ENCODE measurements at regions not wholly inside any gene's neighbourhood (a gene's known extent, or its start where the extent isn't known, plus 50 kb on each side); places are given as distances from the start of the nearest gene placed in this dataset.
A peak's percentile ranks its signal among the peaks of the same experiment; 100 is the strongest.

GRCh38 chr5:82562696-82563240 lies 284.6 kb upstream of the RPS23 start:
- DNase-seq (no peak), ATAC-seq (ENCODE audit: insufficient read depth, low FRiP score) (no peak)
- TF ChIP-seq, protein P1, sequence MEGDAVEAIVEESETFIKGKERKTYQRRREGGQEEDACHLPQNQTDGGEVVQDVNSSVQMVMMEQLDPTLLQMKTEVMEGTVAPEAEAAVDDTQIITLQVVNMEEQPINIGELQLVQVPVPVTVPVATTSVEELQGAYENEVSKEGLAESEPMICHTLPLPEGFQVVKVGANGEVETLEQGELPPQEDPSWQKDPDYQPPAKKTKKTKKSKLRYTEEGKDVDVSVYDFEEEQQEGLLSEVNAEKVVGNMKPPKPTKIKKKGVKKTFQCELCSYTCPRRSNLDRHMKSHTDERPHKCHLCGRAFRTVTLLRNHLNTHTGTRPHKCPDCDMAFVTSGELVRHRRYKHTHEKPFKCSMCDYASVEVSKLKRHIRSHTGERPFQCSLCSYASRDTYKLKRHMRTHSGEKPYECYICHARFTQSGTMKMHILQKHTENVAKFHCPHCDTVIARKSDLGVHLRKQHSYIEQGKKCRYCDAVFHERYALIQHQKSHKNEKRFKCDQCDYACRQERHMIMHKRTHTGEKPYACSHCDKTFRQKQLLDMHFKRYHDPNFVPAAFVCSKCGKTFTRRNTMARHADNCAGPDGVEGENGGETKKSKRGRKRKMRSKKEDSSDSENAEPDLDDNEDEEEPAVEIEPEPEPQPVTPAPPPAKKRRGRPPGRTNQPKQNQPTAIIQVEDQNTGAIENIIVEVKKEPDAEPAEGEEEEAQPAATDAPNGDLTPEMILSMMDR (IDR thresholded peaks at IDR 0.05; ENCODE audit: control extremely low read depth, extremely low read depth), result no peak
- Histone ChIP-seq H3K4me1 (ENCODE audit: control insufficient read depth in 5 of 5, insufficient read depth in 5 of 5, low read length in 5 of 5) (peaks cover 0 to 13% (median 0%) of the 10 kb centered on the region in 5 donors), H3K27ac (ENCODE audit: low read depth in 1 of 2, low read length in 1 of 2) (no peak overlapping the region), H3K9ac (ENCODE audit: insufficient read depth in 1 of 2, low read length in 2 of 2) (no peak overlapping the region), H3K9me3 (ENCODE audit: control insufficient read depth in 4 of 4, insufficient read depth in 3 of 4, low read length in 3 of 4) (peaks cover 0 to 3% (median 0%) of the 10 kb centered on the region in 4 donors), H3K4me3 (no peak overlapping the region), H3K36me3 (ENCODE audit: control insufficient read depth in 4 of 4, insufficient read depth in 4 of 4, low read length in 4 of 4) (no peaks in the 10 kb centered on the region), H3K27me3 (ENCODE audit: control insufficient read depth in 3 of 3, insufficient read depth in 3 of 3, low read length in 2 of 3) (no peaks in the 10 kb centered on the region)
- 90 to 93% methylated on average over 6 of the region's 6 CpGs for WGBS, 2 donors

- ATAC-seq (ENCODE audit: insufficient read depth, low FRiP score), result no peak
- peak in 2 of 3 donors; percentile 61 to 76 for DNase-seq
- Histone ChIP-seq H3K27me3 (ENCODE audit: control insufficient read depth in 3 of 3, insufficient read depth in 3 of 3, low read length in 2 of 3) (no peaks in the 10 kb centered on the region), H3K9me3 (ENCODE audit: control insufficient read depth in 4 of 4, insufficient read depth in 3 of 4, low read length in 3 of 4) (peaks cover 0 to 3% (median 0%) of the 10 kb centered on the region in 4 donors), H3K9ac (ENCODE audit: insufficient read depth in 1 of 2, low read length in 2 of 2) (no peak overlapping the region), H3K36me3 (ENCODE audit: control insufficient read depth in 4 of 4, insufficient read depth in 4 of 4, low read length in 4 of 4) (no peaks in the 10 kb centered on the region), H3K27ac (ENCODE audit: low read depth in 1 of 2, low read length in 1 of 2) (no peak overlapping the region), H3K4me1 (ENCODE audit: control insufficient read depth in 5 of 5, insufficient read depth in 5 of 5, low read length in 5 of 5) (peaks cover 0 to 13% (median 0%) of the 10 kb centered on the region in 5 donors), H3K4me3 (no peak overlapping the region)
- TF ChIP-seq, protein P1 (IDR thresholded peaks at IDR 0.05; ENCODE audit: control extremely low read depth, extremely low read depth), result no peak
- 58 to 89% methylated on average over 2 of the region's 2 CpGs for WGBS, 2 donors
Measured at GRCh38 chr5:82561797-82562196, 283.6 kb upstream of the RPS23 start.

DNA sequence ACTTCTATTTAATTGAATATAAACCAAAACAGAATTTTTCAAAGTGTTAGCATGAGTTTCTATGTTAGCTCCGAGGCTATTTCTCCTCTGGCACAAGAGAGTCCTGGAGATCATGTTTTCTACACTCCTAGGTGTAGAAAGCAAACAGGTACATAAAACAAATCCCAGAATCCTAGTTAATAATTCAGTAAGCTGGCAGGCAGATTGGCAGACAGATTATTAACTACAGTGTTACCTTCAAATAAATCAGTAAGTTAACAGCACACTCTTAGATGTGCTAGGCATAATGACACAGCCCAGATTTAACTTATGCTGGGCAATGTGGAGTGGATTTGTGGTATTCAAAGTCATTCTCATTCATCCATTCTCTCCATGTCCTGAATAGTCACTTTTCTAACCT lies 282.8 kb upstream of the RPS23 start:
- Histone ChIP-seq H3K27ac (ENCODE audit: low read depth in 1 of 2, low read length in 1 of 2) (no peak overlapping the region), H3K9me3 (ENCODE audit: control insufficient read depth in 4 of 4, insufficient read depth in 3 of 4, low read length in 3 of 4) (peaks cover 0 to 3% (median 0%) of the 10 kb centered on the region in 4 donors), H3K4me1 (ENCODE audit: control insufficient read depth in 5 of 5, insufficient read depth in 5 of 5, low read length in 5 of 5) (peaks cover 0 to 13% (median 0%) of the 10 kb centered on the region in 5 donors), H3K9ac (ENCODE audit: insufficient read depth in 1 of 2, low read length in 2 of 2) (peak overlapping the region in 1 of 2 donors; percentile 4), H3K27me3 (ENCODE audit: control insufficient read depth in 3 of 3, insufficient read depth in 3 of 3, low read length in 2 of 3) (no peaks in the 10 kb centered on the region), H3K36me3 (ENCODE audit: control insufficient read depth in 4 of 4, insufficient read depth in 4 of 4, low read length in 4 of 4) (no peaks in the 10 kb centered on the region), H3K4me3 (no peak overlapping the region)
- 50 to 66% methylated on average over 1 of the region's 1 CpG for WGBS, 2 donors
- DNase-seq, result no peak
- TF ChIP-seq, protein P1 (IDR thresholded peaks at IDR 0.05; ENCODE audit: control extremely low read depth, extremely low read depth), result no peak
- ATAC-seq (ENCODE audit: insufficient read depth, low FRiP score), result no peak

DNA sequence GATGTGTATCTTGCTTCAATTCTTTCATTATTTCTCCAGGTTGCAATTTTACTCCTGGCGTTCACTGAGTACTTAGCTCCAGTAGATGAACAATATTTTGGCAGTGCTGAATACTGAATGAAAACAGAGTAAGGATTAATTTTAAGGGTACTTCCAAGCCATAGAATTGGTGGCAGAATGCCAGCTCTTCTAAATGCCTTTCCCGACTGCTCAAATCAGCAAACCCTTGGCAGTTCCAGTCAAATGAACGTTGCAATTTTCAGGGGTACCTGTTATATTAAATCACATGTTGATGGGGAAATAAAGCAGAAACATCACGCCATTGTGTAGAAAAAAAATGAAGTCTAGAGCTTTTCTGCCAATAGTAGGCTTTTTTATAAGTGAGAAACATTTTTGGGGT lies 282.4 kb upstream of the RPS23 start:
- peak in 2 of 3 donors; percentile 64 to 65 for DNase-seq
- no peak overlapping the region for H3K4me3 ChIP-seq

More for the DNA sequence above, 282.4 kb upstream of the RPS23 start:
- peaks cover 0 to 13% (median 0%) of the 10 kb centered on the region in 5 donors for H3K4me1 ChIP-seq (ENCODE audit: control insufficient read depth in 5 of 5, insufficient read depth in 5 of 5, low read length in 5 of 5)
- H3K36me3 ChIP-seq (ENCODE audit: control insufficient read depth in 4 of 4, insufficient read depth in 4 of 4, low read length in 4 of 4), result no peaks in the 10 kb centered on the region
- WGBS, 2 donors, result 65 to 76% methylated on average over 4 of the region's 4 CpGs
- peaks cover 0 to 3% (median 0%) of the 10 kb centered on the region in 4 donors for H3K9me3 ChIP-seq (ENCODE audit: control insufficient read depth in 4 of 4, insufficient read depth in 3 of 4, low read length in 3 of 4)
- no peak overlapping the region for H3K9ac ChIP-seq (ENCODE audit: insufficient read depth in 1 of 2, low read length in 2 of 2)
- ATAC-seq (ENCODE audit: insufficient read depth, low FRiP score), result no peak
- H3K27me3 ChIP-seq (ENCODE audit: control insufficient read depth in 3 of 3, insufficient read depth in 3 of 3, low read length in 2 of 3), result no peaks in the 10 kb centered on the region
- no peak overlapping the region for H3K27ac ChIP-seq (ENCODE audit: low read depth in 1 of 2, low read length in 1 of 2)
- TF ChIP-seq, protein P1 (IDR thresholded peaks at IDR 0.05; ENCODE audit: control extremely low read depth, extremely low read depth), result no peak
